HG03457 (cell line): ENCODE measurements at regions not wholly inside any gene's neighbourhood (a gene's known extent, or its start where the extent isn't known, plus 50 kb on each side); places are given as distances from the start of the nearest gene placed in this dataset.
"Not testable (repeated sequence)": the region's sequence is repeated elsewhere in the genome, so short reads cannot be mapped to it uniquely, and the experiment has no call there.

Experiments used
- ATAC-seq: cut with Tn5 transposase; IDR thresholded peaks from one replicate; pipeline ENCODE4 v1.9.1; 2021; ENCODE audit warnings: moderate number of reproducible peaks; ENCODE audit not compliant: unreplicated experiment

DNA sequence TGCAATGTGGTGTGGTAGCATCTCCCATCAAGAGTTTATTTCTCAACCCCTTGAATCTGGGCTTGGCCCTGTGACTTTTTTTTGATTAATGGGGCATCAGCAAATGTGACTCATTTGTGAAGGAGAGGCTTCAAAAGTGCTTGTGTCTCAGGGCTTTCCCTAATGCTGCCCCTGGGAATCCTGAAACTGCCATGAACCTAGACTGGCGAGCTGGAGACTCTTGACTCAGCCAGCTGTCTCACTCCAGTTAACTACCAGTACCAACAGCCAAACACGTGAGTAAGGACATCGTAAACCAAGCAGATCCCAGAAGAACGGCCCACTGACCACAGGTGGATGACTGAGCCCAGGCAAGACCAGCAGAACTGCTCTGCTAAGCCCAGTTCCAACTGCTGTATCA lies 72.8 kb upstream of the ADTRP start:
- no peak for ATAC-seq

DNA sequence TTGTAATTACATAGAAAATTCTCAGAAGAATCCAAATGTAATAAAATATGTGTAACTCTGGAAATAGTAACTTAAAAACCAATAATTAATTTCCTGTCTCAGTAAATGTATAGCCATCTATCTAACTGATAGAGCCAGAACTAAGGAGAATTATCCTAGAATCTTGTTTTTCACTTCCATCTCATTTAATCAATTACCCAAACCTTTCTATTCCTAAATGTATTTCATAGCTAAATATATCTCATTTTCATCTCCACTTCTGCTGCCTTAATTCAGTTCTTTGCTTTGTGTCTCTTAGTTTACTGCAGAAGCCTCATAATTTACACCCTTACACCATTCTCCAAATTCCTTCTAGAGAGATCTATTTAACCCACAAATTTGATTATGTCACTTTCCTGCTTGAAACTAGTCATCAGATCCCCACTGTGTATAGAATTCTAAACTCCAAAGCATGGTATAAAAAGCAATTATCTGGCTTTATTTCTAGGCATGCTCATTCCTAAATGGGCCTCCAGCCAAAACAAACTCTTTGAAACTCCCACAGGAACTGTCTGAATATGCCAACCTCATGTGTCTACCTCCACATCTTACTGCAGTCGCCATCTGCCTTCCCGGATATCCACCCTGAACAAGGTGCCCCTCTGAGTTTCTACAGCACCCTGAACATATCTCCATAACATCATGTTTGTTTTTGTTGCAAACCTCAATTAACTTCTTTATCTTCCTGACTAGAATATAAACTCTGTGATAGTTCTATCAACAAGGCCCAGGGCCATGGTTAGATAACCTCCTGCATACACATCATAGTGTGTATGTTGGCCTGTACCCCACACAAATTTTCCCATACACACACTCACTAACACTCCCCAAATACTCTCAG lies 70.5 kb upstream of the ADTRP start:
- no peak for ATAC-seq

DNA sequence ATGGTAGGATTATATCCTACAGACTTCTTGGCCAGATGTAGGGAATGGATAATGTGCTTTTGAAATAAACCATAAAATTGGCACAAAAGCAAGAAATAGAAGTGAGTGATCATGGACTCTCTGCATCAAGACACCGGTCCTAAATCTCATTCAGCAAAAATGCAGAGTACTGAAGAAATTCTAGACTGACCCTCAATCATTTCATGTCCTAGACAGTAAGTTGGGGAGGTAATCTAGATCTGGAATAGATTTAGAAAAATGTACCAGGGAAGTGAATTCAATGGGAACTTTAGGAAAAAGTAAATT lies 69.7 kb upstream of the ADTRP start:
- ATAC-seq = no peak

DNA sequence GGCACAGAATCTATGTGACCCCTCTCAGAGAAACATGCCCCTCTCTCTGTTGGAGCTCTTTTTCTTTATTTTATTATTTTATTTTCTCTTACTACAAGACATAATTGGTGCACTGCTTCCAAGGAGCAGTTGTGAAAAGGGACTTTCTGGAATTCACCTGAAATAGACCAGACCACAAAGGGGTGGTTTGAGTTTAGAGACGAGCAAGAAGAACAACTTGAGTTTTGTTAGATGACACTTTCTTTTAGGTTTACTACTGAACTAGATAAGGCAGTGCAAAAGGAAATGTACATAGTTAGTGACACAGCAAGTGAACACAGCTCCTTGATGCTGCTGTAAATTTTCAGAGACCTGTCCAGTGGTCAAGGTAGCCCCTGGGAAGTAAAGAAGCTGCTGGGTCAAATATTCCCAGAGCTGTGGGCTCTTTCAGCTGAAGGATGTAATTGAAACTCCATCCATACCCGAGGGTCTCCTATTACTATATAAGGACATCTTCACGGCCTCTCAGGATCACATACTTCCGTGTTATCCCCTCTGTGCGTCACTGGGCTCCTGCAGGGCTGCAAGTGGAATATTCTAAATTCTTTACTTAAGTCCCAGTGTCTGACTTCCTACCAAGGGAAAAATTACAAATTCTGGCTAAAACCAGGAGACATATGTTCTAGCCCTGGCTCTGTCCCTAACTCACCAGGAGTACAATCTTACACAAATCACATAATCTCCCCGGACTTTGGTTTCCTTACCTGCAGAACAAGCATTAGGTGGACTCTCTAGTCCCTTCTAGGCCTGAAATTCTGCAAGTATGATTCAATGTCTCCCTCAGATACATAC lies 69.1 kb upstream of the ADTRP start:
- ATAC-seq = no peak

DNA sequence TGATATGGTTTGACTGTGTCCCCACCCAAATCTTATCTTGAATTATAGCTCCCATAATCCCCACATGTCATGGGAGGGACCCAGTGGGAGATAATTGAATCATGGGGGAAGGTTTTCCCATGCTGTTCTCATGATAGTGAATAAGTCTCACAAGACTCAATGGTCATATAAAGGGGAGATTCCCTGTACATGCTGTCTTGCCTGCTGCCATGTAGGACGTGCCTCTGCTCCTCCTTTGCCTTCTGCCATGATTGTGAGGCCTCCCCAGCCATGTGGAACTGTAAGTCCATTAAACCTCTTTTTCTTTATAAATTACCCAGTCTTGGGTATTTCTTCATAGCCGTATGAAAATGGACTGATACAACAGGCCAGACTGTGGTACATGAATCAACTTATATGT lies 68.5 kb upstream of the ADTRP start:
- ATAC-seq = not testable (repeated sequence)

DNA sequence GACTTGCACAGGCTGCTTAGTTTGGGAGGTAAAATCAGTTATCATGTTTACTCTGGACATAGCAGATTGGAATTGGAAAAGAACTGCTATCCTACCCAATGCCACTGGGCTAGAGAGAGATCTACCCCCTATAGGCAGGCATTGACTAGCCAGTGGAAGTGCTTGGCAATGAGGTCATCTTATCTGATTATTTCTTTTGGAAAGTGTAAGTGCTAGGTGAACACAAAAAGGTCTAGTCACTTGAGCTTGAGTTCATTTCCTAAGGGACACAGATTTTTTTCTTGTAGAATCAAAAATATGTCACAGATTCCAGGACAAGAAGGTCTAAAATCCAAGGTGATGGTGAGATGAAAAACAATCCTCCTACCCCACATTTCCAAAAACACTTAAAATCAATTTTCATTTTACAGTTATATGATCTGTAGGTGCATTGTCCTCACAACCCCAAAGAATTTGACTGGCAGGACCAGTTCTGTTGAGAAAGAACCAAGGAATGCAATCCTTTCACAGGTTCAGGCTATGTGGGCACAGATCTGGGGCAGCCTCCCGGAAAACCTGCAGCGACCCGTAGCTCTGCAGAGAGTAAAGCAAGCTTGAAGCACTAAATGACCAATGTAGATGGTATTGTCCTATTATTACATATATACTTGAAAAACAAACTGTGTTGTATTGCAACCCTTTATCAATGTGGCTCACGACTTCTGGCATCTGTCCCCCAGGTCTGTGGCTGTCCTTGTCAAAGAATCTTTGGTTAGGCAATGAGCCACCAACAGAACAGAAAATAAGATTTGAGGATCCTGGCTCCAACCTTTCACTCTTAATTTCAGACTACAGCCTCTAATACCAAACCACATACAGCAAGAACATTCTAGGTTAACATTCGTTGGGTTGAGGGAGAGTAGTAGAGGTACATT lies 67.3 kb upstream of the ADTRP start:
- no peak for ATAC-seq

DNA sequence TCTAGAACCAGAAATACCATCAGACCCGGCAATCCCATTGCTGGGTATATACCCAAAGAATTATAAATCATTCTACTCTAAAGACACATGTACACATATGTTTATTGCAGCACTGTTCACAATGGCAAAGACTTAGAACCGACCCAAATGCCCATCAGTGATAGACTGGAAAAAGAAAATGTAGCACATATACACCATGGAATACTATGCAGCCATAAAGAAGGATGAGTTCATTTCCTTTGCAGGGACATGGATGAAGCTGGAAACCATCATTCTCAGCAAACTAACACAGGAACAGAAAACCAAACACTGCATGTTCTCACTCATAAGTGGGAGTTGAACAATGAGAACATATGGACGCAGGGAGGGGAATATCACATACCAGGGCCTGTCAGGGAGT lies 64.2 kb upstream of the ADTRP start:
- ATAC-seq = not testable (repeated sequence)

DNA sequence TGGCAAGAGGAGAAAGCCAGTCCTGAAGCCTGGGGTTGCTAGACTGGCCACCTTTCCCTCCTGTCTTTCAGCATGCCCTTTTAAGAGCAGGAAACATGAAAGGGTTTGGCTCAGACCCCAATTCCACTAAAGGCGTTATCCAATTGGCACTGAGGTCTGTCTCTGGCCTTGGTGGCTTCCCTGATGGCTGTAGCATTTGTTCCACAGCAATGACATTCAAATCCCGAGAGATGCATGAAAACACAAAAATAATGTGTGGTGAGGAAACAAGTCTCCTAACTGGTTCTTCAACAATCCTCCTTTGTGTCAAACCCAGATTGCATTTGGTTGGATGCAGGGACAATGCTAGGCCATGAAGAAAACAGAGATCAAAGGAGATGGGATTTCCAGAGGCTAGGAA lies 56.5 kb upstream of the ADTRP start:
- no peak for ATAC-seq

DNA sequence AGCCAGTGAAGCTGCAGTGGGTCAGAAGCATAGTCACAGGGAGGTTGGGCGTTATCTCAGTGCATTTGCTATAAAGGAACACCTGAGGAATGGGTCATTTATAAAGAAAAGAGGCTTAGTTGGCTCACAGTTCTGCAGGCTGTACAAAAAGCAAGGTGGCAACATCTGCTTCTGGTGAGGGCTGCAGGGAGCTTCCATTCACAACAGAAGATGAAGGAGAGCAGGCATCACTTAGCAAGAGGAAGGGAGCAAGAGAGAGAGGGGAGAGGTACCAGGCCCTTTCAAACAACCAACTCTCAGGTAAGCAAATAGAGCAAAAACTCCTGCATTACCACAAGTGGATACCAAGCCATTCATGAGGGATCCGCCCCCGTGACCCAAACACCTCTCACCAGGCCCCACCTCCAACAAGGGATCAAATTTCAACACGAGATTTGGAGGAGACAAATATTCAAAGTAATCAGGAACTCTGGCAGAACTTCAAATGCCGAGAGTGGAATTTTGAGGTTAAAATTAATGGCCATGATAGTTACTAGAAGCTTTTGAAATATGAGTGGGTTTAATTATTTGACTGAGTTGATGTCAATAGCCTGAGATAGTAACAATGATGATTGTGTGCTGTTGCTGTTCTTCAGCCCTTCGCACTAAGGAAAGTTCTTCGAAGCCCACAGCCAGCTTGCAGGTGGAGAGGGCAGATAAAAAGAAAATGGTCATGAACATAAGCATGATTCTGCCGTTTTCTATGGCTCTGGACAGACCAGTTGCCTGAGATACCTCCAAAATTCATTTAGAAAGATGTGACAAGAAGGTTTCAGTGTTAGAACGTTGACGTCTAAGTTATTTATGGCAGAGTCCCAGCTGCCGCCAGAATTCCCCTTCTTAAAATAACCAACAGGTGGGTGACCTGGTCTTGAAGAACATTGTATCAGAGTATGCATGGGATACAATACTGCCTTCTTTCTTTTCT lies 55.3 kb upstream of the ADTRP start:
- no peak for ATAC-seq

DNA sequence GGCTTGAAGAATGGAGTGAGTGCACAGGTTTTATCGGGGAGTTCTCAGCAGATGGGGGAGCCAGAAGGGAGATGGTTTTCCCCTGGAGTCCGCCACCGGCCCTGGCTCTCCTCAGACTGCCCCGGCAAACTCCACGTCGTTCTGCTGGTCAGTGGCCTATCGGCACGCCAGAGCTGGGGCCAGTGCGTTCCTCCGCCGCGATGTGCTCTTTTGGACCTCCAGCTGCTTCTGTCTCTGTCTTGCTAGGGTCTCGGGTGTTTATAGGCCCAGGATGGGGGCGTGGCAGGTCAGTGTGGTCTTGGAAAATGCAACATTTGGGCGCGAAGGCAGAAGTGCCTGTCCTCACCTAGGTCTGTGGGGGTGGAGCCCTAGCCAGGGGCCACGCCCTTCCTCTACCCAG lies 53.0 kb upstream of the ADTRP start:
- no peak for ATAC-seq

DNA sequence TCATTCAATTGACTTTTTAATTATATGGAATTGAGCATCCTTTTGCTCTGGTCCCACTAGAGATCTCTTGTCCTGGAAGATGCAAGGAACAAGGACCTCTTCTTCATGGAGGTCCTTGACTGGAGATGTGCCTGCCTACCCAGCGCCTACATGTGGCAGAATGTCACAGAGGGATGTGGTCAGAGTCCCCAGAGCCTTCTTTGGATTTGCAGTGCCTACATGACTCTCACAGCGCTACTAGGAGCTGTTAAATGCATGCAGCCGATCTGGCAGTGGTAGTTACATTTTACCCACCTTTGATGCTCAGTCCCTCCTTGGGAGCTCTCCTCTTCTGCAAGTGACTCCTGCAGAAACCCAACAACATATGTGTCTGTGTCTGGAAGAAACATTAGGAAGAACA lies 51.9 kb upstream of the ADTRP start:
- ATAC-seq = no peak

DNA sequence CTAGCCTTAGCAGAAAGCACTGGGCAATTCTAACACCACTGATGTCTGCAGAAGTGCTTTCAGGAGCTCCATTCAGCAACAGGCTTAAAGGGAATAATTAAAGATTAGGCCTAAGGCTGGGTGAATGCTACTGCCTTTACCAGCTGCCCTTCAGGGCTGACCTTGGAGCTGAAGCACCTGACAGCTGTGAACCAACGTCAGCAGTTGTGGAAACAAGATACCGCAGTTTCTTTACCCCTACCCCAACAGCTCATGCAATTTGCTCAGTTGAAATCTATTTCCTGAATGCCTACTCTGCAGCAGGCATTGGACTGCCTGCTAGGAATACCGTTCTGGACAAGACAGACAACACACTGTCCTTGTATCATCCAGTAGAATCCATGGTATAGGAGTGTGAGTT lies 51.5 kb upstream of the ADTRP start:
- ATAC-seq = no peak

DNA sequence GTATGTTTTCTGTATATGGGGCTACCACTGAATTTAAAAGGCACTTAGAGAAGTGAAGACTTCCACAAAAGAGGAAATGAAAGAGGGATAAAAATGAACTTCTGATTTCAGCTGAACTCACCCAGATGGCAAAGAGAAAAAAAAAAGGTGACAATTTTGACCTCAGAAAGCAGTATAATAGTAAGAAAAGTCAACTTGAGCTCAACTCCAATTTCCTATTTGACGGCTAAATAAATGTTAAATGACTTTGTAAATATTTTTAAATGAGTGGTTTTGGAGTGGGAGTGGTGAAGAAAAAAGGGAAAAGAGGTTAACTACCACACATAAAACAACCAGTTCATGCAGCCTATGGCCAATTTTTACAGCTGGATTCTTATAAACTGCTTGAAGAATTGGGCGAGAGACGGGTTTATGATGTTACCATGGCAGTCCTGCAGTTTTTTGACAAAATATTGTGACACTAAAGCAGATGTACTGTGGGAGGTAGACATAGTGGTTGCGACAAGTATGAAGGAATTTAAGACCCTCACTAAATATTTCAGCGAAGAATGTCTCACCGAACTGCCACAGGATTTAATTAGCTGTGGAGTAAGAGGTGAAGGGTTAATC lies 49.8 kb upstream of the ADTRP start:
- no peak for ATAC-seq
